ENCODE measurements at regions not wholly inside any gene's neighbourhood (a gene's known extent, or its start where the extent isn't known, plus 50 kb on each side); places are given as distances from the start of the nearest gene placed in this dataset.

GRCh38 chr4:18842431-18842830 is 820.9 kb upstream of the LCORL start:
- ChIA-PET CTCF (no interaction called here), POLR2A (no interaction called here)
- BruUV-seq (replicated peaks) = no TSS peak

DNA sequence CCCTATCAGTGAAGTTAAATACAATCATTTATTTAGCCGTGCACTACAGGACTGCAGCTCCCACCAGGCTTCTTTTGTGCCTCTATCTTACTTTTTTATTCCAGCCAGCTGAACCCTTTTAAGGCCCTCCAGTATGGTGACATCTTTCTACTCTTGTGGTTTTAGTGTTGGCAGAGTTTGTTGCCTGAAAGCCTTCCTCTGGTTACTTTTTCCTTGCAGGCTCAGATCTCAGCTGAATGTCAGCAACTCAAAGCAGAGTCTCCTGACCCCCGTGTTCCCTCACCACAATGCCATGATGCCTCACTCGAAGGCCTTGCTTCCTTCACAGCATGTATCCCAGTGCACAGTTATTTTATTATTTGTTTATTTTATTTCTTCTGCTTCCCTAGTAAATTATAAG is 818.9 kb upstream of the LCORL start:
- H3K4me1 Mint-ChIP-seq (ENCODE audit: low read depth, unreplicated experiment) = no peaks in the 10 kb centered on the region
- BruUV-seq (replicated peaks) = no TSS peak
- no peaks in the 10 kb centered on the region for H3K4me1 ChIP-seq
- DNase-seq = no peak
- H3K36me3 Mint-ChIP-seq (ENCODE audit: insufficient read depth, unreplicated experiment) = no peaks in the 10 kb centered on the region
- H3K27me3 Mint-ChIP-seq (ENCODE audit: insufficient read depth, unreplicated experiment) = peaks cover 3% of the 10 kb centered on the region
- intact Hi-C loops (cut with micrococcal nuclease; ENCODE audit: unreplicated experiment) = no loop called here
- TF ChIP-seq CTCF (IDR thresholded peaks at IDR 0.05; ENCODE audit: insufficient read depth in 1 of 2, low read depth in 1 of 2, low read length in 1 of 2, severe bottlenecking in 1 of 2, unreplicated experiment in 1 of 2) = no peak
- H3K4me3 ChIP-seq (ENCODE audit: low read depth, low read length) = no peak overlapping the region
- no peaks in the 10 kb centered on the region for H3K9me3 ChIP-seq
- no peaks in the 10 kb centered on the region for H3K36me3 ChIP-seq (ENCODE audit: control insufficient read depth, insufficient read depth, low read length)
- no peak overlapping the region for H3K27ac Mint-ChIP-seq (ENCODE audit: unreplicated experiment)
- no peak overlapping the region for H3K4me3 Mint-ChIP-seq (ENCODE audit: unreplicated experiment)
- H3K27me3 ChIP-seq (replicated peaks; ENCODE audit: control insufficient read depth, insufficient read depth, low read length) = no peaks in the 10 kb centered on the region
- peaks cover 37% of the 10 kb centered on the region for H3K9me3 Mint-ChIP-seq (ENCODE audit: unreplicated experiment)
- POLR2A ChIA-PET = no interaction called here
- CTCF ChIA-PET = no interaction called here

More at GRCh38 chr4:18842431-18842830, 820.9 kb upstream of the LCORL start:
- no peaks in the 10 kb centered on the region for H3K4me1 ChIP-seq
- H3K4me1 Mint-ChIP-seq (ENCODE audit: low read depth, unreplicated experiment) = no peaks in the 10 kb centered on the region
- H3K36me3 ChIP-seq (ENCODE audit: control insufficient read depth, insufficient read depth, low read length) = no peaks in the 10 kb centered on the region
- peaks cover 36% of the 10 kb centered on the region for H3K9me3 Mint-ChIP-seq (ENCODE audit: unreplicated experiment)
- no peaks in the 10 kb centered on the region for H3K36me3 Mint-ChIP-seq (ENCODE audit: insufficient read depth, unreplicated experiment)
- no peak overlapping the region for H3K4me3 Mint-ChIP-seq (ENCODE audit: unreplicated experiment)
- H3K27me3 ChIP-seq (replicated peaks; ENCODE audit: control insufficient read depth, insufficient read depth, low read length) = no peaks in the 10 kb centered on the region
- H3K27ac Mint-ChIP-seq (ENCODE audit: unreplicated experiment) = no peak overlapping the region
- no peak for TF ChIP-seq CTCF (IDR thresholded peaks at IDR 0.05; ENCODE audit: insufficient read depth in 1 of 2, low read depth in 1 of 2, low read length in 1 of 2, severe bottlenecking in 1 of 2, unreplicated experiment in 1 of 2)
- no peaks in the 10 kb centered on the region for H3K27me3 Mint-ChIP-seq (ENCODE audit: insufficient read depth, unreplicated experiment)
- intact Hi-C loops (cut with micrococcal nuclease; ENCODE audit: unreplicated experiment) = no loop called here
- DNase-seq = no peak
- no peaks in the 10 kb centered on the region for H3K9me3 ChIP-seq
- H3K4me3 ChIP-seq (ENCODE audit: low read depth, low read length) = no peak overlapping the region

DNA sequence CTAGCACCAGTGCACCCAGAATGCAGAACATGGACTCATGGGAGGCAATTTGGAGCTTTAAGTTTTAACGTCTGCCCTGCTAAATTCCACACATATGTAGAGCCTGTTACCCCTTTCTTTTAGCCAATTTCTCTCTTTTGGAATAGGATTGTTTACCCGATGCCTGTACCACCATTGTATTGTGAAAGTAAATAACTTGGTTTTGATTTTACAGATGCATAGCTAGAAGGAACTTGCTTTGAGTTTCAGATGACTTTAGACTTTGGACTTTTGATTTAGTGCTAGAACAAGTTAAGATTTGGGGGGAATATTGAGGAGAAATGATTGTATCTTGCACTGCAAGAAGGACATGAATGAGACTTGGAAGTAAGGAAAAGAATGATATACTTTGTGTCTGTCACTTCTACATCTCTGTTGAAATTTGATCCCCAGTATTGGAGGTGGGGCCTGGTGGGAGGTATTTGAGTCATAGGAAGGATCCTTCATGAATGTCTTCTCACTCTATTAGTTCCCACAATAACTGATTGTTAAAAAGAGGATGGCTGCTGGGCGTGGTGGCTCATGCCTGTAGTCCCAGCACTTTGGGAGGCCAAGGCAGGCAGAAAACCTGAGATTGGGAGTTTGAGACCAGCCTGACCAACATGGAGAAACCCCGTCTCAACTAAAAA is 794.8 kb upstream of the LCORL start:
- intact Hi-C loops (cut with micrococcal nuclease; ENCODE audit: unreplicated experiment) = loop anchor here (10.0 kb wide), 1 partner anchor 118 kb away; no protein-coding TSS in a partner anchor
- no TSS peak for BruUV-seq (replicated peaks)
- no peak for TF ChIP-seq CTCF (IDR thresholded peaks at IDR 0.05; ENCODE audit: insufficient read depth in 1 of 2, low read depth in 1 of 2, low read length in 1 of 2, severe bottlenecking in 1 of 2, unreplicated experiment in 1 of 2)

More for the DNA sequence above, 794.8 kb upstream of the LCORL start:
- POLR2A ChIA-PET = no interaction called here
- Mint-ChIP-seq H3K4me3 (ENCODE audit: unreplicated experiment) (no peak overlapping the region), H3K9me3 (ENCODE audit: unreplicated experiment) (peaks cover 18% of the 10 kb centered on the region), H3K27ac (ENCODE audit: unreplicated experiment) (no peak overlapping the region), H3K27me3 (ENCODE audit: insufficient read depth, unreplicated experiment) (no peaks in the 10 kb centered on the region), H3K4me1 (ENCODE audit: low read depth, unreplicated experiment) (peaks cover 12% of the 10 kb centered on the region), H3K36me3 (ENCODE audit: insufficient read depth, unreplicated experiment) (no peaks in the 10 kb centered on the region)
- Histone ChIP-seq H3K4me1 (0 out of 2 replicates have a peak, but pooled peaks cover 7% of the 10 kb centered on the region), H3K9me3 (no peaks in the 10 kb centered on the region), H3K36me3 (ENCODE audit: control insufficient read depth, insufficient read depth, low read length) (no peaks in the 10 kb centered on the region), H3K27me3 (replicated peaks; ENCODE audit: control insufficient read depth, insufficient read depth, low read length) (no peaks in the 10 kb centered on the region), H3K4me3 (ENCODE audit: low read depth, low read length) (no peak overlapping the region)
- DNase-seq = no peak
- CTCF ChIA-PET = no interaction called here

Measured in Caco-2 (cell line).